ENCODE measurements at regions not wholly inside any gene's neighbourhood (a gene's known extent, or its start where the extent isn't known, plus 50 kb on each side); places are given as distances from the start of the nearest gene placed in this dataset.

- FAIRE-seq: no peak
Observed at GRCh38 chr10:118537623-118538022, 57.8 kb downstream of the PRLHR start.

GRCh38 chr10:118534136-118534535 lies 61.3 kb downstream of the PRLHR start:
- FAIRE-seq: no peak

- FAIRE-seq: no peak
Observed at GRCh38 chr10:118531105-118531852, 64.2 kb downstream of the PRLHR start.

- FAIRE-seq: no peak
Observed at GRCh38 chr10:118528426-118528825, 67.0 kb downstream of the PRLHR start.

GRCh38 chr10:118523775-118524174 lies 71.7 kb downstream of the PRLHR start:
- no peak for FAIRE-seq

GRCh38 chr10:118522791-118523498 lies 72.5 kb downstream of the PRLHR start:
- FAIRE-seq: no peak

GRCh38 chr10:118521415-118522117 lies 73.9 kb downstream of the PRLHR start:
- no peak for FAIRE-seq

GRCh38 chr10:118520116-118520742 lies 75.2 kb downstream of the PRLHR start:
- FAIRE-seq: no peak

- no peak for FAIRE-seq
Observed at GRCh38 chr10:118518095-118518494, 77.4 kb downstream of the PRLHR start.

GRCh38 chr10:118516716-118517115 lies 78.7 kb downstream of the PRLHR start:
- no peak for FAIRE-seq

- no peak for FAIRE-seq
Observed at GRCh38 chr10:118513174-118513573, 82.3 kb downstream of the PRLHR start.

- no peak for FAIRE-seq
Observed at GRCh38 chr10:118511711-118512110, 83.7 kb downstream of the PRLHR start.

- FAIRE-seq: no peak
Observed at GRCh38 chr10:118508863-118509262, 86.6 kb downstream of the PRLHR start.

- FAIRE-seq: no peak
Observed at GRCh38 chr10:118508355-118508754, 87.1 kb downstream of the PRLHR start.

- FAIRE-seq: no peak
Observed at GRCh38 chr10:118506671-118507590, 88.5 kb downstream of the PRLHR start.

GRCh38 chr10:118505363-118505762 lies 90.1 kb downstream of the PRLHR start:
- FAIRE-seq: no peak

- FAIRE-seq: no peak
Observed at GRCh38 chr10:118504467-118505205, 90.8 kb downstream of the PRLHR start.

GRCh38 chr10:118504044-118504443 lies 91.4 kb downstream of the PRLHR start:
- no peak for FAIRE-seq

GRCh38 chr10:118503192-118503591 lies 92.3 kb downstream of the PRLHR start:
- no peak for FAIRE-seq

GRCh38 chr10:118501637-118502440 lies 93.6 kb downstream of the PRLHR start:
- no peak for FAIRE-seq

GRCh38 chr10:118501171-118501570 lies 94.3 kb downstream of the PRLHR start:
- FAIRE-seq: no peak

Measured in A204.1 (cell line).